GM12873 (cell line): ENCODE measurements at regions not wholly inside any gene's neighbourhood (a gene's known extent, or its start where the extent isn't known, plus 50 kb on each side); places are given as distances from the start of the nearest gene placed in this dataset.

ENCODE experiments used
- TF ChIP-seq, protein P1 (sequence below): IDR thresholded peaks from 2 replicates; pipeline ENCODE4 v1.5.1; 2012; ENCODE audit warnings: low read depth, mild to moderate bottlenecking, moderate library complexity, low read length, control low read depth; ENCODE audit not compliant: insufficient read depth; ENCODE audit errors: missing control alignments

DNA sequence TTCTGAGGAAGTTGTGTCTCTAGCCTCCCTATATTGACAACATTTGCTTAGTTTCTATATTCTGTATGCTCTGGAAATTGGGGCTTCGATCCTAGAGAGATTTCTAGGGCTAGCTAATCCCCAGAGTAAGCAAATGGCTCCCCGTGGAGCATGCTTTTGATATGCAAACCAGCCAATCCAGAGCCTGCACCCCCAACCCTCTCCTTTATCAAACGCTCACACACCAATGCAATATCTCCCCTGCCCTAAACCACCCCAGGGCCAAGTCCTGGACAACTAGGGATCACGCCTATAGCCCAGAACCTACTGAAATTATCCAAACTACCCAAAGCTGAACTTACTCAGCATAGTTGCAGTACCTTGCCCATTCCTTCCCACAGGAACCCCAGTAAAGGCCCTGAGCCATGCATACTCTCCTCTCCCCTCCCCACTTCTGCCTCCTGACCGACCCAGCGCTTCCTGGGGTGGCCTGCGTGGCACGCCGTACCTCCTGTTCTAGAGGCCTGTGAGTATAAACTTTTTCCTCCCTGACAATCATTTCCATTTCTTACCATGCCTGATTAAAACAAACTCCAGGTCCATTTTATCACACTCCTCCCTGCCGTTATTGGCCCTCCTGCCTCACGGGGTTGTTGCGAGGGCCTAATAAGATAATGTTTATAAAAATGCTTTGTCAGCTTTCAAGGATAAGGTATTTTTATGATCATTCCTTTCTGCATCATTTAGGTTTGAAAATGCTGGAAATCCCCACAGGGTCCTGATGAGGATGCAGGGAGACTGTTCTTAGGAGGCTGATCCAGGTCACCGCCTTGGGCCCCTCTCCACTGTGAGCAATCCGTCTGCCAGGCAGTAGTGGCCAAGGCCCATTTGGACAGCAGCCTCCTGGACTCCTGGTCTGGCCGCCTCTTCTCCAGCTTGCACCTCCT lies 102.7 kb downstream of the TENT5C start:
- TF ChIP-seq, protein P1, sequence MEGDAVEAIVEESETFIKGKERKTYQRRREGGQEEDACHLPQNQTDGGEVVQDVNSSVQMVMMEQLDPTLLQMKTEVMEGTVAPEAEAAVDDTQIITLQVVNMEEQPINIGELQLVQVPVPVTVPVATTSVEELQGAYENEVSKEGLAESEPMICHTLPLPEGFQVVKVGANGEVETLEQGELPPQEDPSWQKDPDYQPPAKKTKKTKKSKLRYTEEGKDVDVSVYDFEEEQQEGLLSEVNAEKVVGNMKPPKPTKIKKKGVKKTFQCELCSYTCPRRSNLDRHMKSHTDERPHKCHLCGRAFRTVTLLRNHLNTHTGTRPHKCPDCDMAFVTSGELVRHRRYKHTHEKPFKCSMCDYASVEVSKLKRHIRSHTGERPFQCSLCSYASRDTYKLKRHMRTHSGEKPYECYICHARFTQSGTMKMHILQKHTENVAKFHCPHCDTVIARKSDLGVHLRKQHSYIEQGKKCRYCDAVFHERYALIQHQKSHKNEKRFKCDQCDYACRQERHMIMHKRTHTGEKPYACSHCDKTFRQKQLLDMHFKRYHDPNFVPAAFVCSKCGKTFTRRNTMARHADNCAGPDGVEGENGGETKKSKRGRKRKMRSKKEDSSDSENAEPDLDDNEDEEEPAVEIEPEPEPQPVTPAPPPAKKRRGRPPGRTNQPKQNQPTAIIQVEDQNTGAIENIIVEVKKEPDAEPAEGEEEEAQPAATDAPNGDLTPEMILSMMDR: no peak

DNA sequence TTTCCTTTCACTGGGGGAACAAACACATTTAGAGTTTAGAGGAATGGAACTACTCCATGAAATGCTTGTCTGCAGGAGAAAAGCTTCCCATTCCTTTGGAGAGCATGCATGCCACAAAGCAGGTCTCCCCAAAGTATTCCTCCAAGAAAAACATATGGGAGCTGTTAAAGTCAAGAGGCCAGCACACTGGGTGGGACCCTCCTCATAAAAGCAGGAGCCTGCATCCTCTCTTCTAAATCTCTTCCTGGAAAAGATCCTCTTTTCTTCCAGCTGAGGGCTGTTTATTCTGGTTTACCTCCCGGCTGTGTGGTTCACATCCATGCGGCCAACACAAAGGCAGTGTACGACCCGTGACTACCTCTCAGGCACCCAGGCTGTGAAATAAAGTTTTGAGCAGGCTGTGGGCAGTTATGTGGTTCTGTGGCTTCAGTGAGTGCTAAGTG lies 103.4 kb downstream of the TENT5C start:
- TF ChIP-seq, protein P1: no peak

DNA sequence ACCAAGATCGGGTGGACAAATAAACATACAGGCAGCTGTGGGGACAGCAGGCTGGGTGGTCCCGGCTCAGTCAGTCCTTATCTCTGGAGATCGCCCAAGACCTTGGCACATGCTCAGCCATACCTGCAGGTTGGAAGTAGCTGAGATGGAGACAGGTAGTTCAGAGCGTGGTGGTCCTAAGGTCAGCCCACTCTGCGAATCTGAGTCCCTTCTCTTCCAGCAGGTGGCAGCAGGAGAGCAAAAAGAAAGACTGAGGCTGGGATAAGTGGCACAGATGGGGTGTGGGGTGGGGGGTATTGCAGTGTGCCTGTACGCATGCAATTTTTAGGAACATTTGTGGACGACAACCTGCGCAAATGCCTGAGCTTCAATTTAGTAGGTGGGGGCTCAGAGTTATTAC lies 104.9 kb downstream of the TENT5C start:
- TF ChIP-seq, protein P1: peak; percentile 55

DNA sequence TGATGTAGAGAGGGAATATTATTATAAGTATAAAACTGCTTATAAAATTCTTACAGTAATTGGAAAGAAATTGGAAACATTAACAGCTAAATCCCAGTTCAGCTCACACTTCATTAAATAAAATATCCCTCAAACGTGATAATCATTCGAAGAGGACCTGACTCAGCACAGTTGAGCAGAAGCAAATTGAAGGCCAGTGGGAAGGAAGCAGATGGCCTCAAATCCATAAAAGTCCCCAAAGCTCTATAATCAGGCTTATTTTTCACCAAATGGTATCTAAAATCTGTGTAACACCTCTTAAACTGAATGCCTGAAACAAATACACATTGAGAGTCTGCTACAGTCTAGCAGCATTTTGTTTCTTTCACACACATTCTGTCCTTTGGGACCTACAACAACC lies 106.8 kb downstream of the TENT5C start:
- TF ChIP-seq, protein P1: no peak

DNA sequence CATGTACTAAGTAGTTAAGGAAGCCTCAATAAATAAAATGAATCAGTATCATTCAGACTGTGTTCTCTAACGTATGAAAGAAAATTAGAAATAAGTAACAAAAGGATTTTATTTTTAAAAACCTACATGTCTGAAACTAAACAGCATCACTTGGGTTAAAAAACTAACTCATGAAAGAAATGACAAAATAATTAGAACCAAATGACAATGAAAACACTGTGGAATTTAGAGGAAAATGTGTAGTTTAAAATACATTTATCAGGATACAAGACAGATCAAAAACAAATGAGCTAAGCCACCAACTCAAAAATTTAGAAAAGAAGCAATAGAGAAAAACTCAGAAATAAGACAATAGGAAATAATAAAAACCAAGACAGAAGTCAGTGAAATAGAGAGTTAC lies 108.7 kb downstream of the TENT5C start:
- TF ChIP-seq, protein P1: no peak

DNA sequence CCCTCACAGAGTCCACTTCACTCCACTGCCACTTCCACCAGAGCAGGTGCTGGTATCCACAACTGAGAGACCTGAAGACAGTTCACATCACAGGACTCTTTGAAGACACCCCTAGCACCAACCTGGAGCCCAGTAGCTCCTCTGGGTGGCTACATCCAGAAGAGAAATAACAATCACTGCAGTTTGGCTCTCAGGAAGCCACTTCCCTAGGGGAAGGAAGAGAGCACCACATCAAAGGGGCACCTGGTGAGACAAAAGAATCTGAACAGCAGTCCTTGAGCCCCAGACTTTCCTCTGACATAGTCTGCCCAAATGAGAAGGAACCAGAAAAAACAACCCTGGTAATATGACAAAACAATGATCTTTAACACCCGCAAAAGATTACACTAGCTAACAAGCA lies 113.2 kb downstream of the TENT5C start:
- TF ChIP-seq, protein P1: no peak

DNA sequence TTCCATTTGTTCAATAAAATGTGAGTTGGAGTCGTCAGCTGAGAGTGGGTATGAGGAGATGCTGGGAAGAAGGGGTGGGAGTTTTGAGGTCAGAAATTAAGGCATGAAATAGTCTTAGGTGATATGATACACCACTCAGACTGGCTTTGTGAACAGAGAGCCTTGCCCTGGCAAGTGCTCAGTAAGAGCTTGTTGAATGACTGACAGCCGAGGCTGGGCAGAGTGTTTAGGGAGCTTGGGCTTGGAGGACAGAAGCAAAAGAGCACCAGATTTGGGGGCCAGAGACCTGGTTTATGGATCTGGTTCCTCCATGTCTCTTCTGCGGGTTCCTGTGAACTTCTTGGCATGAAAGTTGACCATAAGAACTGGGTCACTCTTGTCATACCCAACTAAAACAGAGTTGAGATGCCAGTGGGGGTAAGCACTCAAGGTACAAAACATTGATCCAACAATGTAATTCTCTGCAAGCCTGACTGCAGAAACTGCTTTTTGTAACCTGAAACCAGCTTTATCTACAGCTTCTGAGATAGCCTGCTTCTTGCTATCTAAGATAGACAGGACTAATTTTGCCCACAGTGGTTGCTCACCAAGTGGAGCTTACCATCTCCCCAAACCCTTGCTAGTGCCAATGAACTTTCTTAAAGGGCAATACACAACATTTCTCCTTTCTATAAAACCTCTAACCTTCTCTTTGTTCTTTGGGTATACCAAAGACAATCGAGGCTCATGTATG lies 126.4 kb downstream of the TENT5C start:
- TF ChIP-seq, protein P1: no peak
